ENCODE measurements at regions not wholly inside any gene's neighbourhood (a gene's known extent, or its start where the extent isn't known, plus 50 kb on each side); places are given as distances from the start of the nearest gene placed in this dataset.
"Not testable (repeated sequence)": the region's sequence is repeated elsewhere in the genome, so short reads cannot be mapped to it uniquely, and the experiment has no call there.

GRCh38 chr5:36739751-36740221 is 133.4 kb downstream of the SLC1A3 start:
- in situ Hi-C loops (cut with MboI; ENCODE audit: low sequenced_read_pairs, unreplicated experiment): loop anchor here (10.0 kb wide), 2 partner anchors 135 to 265 kb away; partner anchors contain the start of gene NIPBL
- TF ChIP-seq CTCF (IDR thresholded peaks at IDR 0.05; ENCODE audit: borderline replicate concordance, control extremely low read depth, extremely low read depth, insufficient read depth, missing control alignments): peak; percentile 82
- DNase-seq (ENCODE audit: low spot score): peak; percentile 66

GRCh38 chr5:36740259-36740898 is 134.0 kb downstream of the SLC1A3 start:
- TF ChIP-seq CTCF (IDR thresholded peaks at IDR 0.05; ENCODE audit: borderline replicate concordance, control extremely low read depth, extremely low read depth, insufficient read depth, missing control alignments): no peak
- in situ Hi-C loops (cut with MboI; ENCODE audit: low sequenced_read_pairs, unreplicated experiment): no loop called here
- no peak for DNase-seq (ENCODE audit: low spot score)

- in situ Hi-C loops (cut with MboI; ENCODE audit: low sequenced_read_pairs, unreplicated experiment): no loop called here
- no peak for DNase-seq (ENCODE audit: low spot score)
- TF ChIP-seq CTCF (IDR thresholded peaks at IDR 0.05; ENCODE audit: borderline replicate concordance, control extremely low read depth, extremely low read depth, insufficient read depth, missing control alignments): no peak
These were observed 134.7 kb downstream of the SLC1A3 start for GRCh38 chr5:36741128-36741527.

GRCh38 chr5:36743891-36744772 is 132.4 kb upstream of the NIPBL start:
- in situ Hi-C loops (cut with MboI; ENCODE audit: low sequenced_read_pairs, unreplicated experiment): no loop called here
- DNase-seq (ENCODE audit: low spot score): no peak
- TF ChIP-seq CTCF (IDR thresholded peaks at IDR 0.05; ENCODE audit: borderline replicate concordance, control extremely low read depth, extremely low read depth, insufficient read depth, missing control alignments): peak; percentile 53

- no peak for TF ChIP-seq CTCF (IDR thresholded peaks at IDR 0.05; ENCODE audit: borderline replicate concordance, control extremely low read depth, extremely low read depth, insufficient read depth, missing control alignments)
- in situ Hi-C loops (cut with MboI; ENCODE audit: low sequenced_read_pairs, unreplicated experiment): no loop called here
- peak; percentile 76 for DNase-seq (ENCODE audit: low spot score)
These were observed 131.6 kb upstream of the NIPBL start for GRCh38 chr5:36744773-36745589.

- DNase-seq (ENCODE audit: low spot score); in situ Hi-C loops (cut with MboI; ENCODE audit: low sequenced_read_pairs, unreplicated experiment): not testable (repeated sequence)
These were observed 128.8 kb upstream of the NIPBL start for GRCh38 chr5:36747794-36748193.

All from GM13976 (cell line).